RWPE1 (cell line): ENCODE measurements at regions not wholly inside any gene's neighbourhood (a gene's known extent, or its start where the extent isn't known, plus 50 kb on each side); places are given as distances from the start of the nearest gene placed in this dataset.

Source experiments
- CTCF ChIA-PET: fragments of 350-600 bp; sonication (Branson Sonifier 250); formaldehyde crosslinking; extraction: SDS; loops from one replicate; lab custom pipeline; 2021; lab: Yijun Ruan, JAX
- POLR2A ChIA-PET: fragments of 400-600 bp; formaldehyde crosslinking; extraction: SDS; loops from one replicate; lab custom pipeline; 2020; ENCODE audit warnings: antibody characterized with exemption; ENCODE audit not compliant: low non-redundant PET; lab: Yijun Ruan, JAX
- DNase-seq: peaks from one replicate; pipeline ENCODE4 v3.0.0; 2012; ENCODE audit warnings: low spot score
- H3K27ac ChIP-seq: fragments of 450-650 bp; 2 replicates; pipeline ENCODE4 v1.5.1; 2017
- CTCF ChIP-seq: fragments of 450-650 bp; conservative IDR thresholded peaks from 2 replicates; pipeline ENCODE4 v1.5.1; 2017; ENCODE audit warnings: low read depth, mild to moderate bottlenecking

- H3K27ac ChIP-seq: no peak overlapping the region
- DNase-seq: no peak
- CTCF ChIA-PET: interaction anchor here (0.6 kb wide), 1 partner anchor 1548 kb away, joined by 3 read pairs; no protein-coding TSS in a partner anchor
- no peak for TF ChIP-seq CTCF
- POLR2A ChIA-PET: no interaction called here
Measured at GRCh38 chr2:235264121-235264493, 229.7 kb upstream of the AGAP1 start.

GRCh38 chr2:235264512-235264911 lies 229.3 kb upstream of the AGAP1 start:
- ChIA-PET POLR2A (no interaction called here), CTCF (interaction anchor here (0.7 kb wide), 1 partner anchor 132 kb away, joined by 3 read pairs; no protein-coding TSS in a partner anchor)
- TF ChIP-seq CTCF: no peak
- no peak overlapping the region for H3K27ac ChIP-seq
- DNase-seq: no peak

- POLR2A ChIA-PET: no interaction called here
- H3K27ac ChIP-seq: no peak overlapping the region
- no peak for TF ChIP-seq CTCF
- no peak for DNase-seq
- CTCF ChIA-PET: interaction anchor here (0.7 kb wide), 1 partner anchor 133 kb away, joined by 3 read pairs; no protein-coding TSS in a partner anchor
Measured at GRCh38 chr2:235265348-235265965, 228.4 kb upstream of the AGAP1 start.

GRCh38 chr2:235267251-235267650 lies 226.6 kb upstream of the AGAP1 start:
- POLR2A ChIA-PET: no interaction called here
- H3K27ac ChIP-seq: no peak overlapping the region
- TF ChIP-seq CTCF: no peak
- no peak for DNase-seq
- CTCF ChIA-PET: no interaction called here

- no peak for TF ChIP-seq CTCF
- no peak overlapping the region for H3K27ac ChIP-seq
- no peak for DNase-seq
- ChIA-PET POLR2A (no interaction called here), CTCF (no interaction called here)
Measured at GRCh38 chr2:235268535-235268934, 225.3 kb upstream of the AGAP1 start.

GRCh38 chr2:235270291-235270690 lies 223.6 kb upstream of the AGAP1 start:
- DNase-seq: no peak
- ChIA-PET CTCF (no interaction called here), POLR2A (no interaction called here)
- no peak for TF ChIP-seq CTCF
- no peak overlapping the region for H3K27ac ChIP-seq

- DNase-seq: no peak
- CTCF ChIA-PET: no interaction called here
- POLR2A ChIA-PET: no interaction called here
- no peak for TF ChIP-seq CTCF
- no peak overlapping the region for H3K27ac ChIP-seq
Measured at GRCh38 chr2:235270956-235271355, 222.9 kb upstream of the AGAP1 start.
